ENCODE measurements at regions not wholly inside any gene's neighbourhood (a gene's known extent, or its start where the extent isn't known, plus 50 kb on each side); places are given as distances from the start of the nearest gene placed in this dataset.
"Not testable (repeated sequence)": the region's sequence is repeated elsewhere in the genome, so short reads cannot be mapped to it uniquely, and the experiment has no call there.

DNA sequence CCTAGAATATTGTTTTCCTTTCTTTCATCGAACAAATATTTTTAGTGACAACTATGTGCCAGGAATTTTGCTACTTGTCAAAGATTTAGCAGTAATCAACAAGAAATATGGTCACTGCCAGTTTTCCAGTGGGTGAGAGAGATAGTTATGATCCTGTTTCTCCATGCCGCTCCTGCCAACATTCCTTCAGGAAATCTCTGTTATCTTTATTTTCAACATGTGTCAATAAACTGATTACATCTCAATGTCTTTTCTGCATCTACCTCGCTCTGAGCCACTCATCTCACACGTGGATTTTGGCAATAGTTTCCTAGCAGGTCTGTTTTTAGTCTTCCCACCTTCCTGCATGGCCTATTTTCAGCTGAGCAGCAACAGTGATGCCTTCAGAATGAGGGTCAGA is 650.0 kb upstream of the STXBP6 start:
- DNase-seq (ENCODE audit: low read depth) = no peak

GRCh38 chr14:25698111-25698510 is 648.2 kb upstream of the STXBP6 start:
- no peak for DNase-seq (ENCODE audit: low read depth)

- DNase-seq (ENCODE audit: low read depth) = no peak
These were observed 646.2 kb upstream of the STXBP6 start for GRCh38 chr14:25696176-25696575.

DNA sequence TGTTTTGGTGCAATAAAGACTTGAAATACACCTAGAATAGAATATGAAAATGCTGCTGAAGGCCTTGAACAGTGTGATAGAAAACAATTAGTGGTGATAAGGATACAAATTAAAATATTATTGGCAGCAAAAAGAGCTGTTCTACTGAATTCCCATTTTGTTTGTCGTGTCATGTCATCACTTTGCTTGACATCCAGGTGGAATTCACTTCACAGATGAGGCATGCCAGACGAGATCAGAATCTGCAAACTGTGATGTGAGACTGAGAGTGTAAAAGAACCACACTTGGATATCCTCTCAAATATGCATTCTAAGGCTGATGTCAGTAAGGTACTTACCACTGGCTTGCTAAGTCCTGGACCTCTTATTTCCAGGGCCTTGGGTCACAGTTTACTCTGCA is 635.1 kb upstream of the STXBP6 start:
- DNase-seq (ENCODE audit: low read depth) = no peak

GRCh38 chr14:25680934-25681333 is 631.0 kb upstream of the STXBP6 start:
- no peak for DNase-seq (ENCODE audit: low read depth)

GRCh38 chr14:25680511-25680910 is 630.6 kb upstream of the STXBP6 start:
- not testable (repeated sequence) for DNase-seq (ENCODE audit: low read depth)

DNA sequence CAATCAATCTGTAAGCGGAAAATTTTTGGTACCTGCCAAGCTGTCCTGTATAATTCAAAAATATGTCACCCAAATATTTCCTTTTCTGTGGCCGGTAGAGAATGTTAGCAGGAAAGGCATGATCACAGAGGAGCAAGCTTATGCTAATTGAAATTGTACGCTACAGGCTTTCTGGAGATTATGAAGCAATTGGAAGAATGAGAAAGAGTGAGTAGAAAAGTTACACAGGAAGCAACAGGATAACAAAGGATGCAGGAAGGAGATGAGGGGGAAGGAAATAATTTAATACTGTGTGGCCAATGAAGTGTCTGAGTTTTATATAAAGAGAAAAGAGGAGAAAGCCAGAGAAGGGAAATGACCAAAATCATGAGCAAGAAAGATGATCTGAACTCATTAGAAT is 627.2 kb upstream of the STXBP6 start:
- no peak for DNase-seq (ENCODE audit: low read depth)

DNA sequence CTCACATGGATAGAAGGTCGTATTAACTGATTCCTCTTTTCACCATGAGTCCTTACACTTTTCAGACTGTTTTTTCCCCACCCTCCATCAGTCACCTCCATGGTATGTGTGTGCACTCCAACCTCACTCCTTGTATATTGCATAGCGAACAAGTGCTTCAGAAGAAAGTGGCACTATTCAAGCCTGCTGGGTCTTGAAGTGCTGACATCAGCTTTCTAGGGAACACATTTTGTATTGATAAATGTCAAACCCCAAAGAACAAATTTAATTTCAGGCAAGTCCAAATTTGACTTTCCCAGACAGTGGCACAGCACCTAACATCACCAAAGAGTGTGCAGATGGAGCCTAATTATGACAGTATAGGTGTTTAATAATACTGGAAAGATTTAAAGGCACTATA is 617.4 kb upstream of the STXBP6 start:
- no peak for DNase-seq (ENCODE audit: low read depth)

DNA sequence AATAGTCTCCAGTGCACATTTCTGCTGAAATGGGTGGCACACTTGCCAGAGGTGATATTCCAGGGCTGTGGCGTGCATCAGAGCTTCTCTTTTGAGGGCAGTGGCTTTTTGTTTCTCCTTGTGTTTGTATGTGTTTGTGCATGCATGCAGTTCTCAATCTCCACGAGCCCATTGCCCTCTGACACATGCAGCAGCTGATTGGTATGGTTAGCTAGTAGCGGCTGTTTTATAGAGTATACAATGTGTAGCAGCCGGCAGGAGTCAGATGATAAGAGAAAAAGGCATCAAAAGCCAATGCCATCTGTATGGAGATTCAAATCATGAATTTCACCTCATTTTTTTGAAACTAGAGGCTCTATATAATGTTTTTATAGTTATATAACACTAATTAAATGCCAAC is 616.9 kb upstream of the STXBP6 start:
- no peak for DNase-seq (ENCODE audit: low read depth)

DNA sequence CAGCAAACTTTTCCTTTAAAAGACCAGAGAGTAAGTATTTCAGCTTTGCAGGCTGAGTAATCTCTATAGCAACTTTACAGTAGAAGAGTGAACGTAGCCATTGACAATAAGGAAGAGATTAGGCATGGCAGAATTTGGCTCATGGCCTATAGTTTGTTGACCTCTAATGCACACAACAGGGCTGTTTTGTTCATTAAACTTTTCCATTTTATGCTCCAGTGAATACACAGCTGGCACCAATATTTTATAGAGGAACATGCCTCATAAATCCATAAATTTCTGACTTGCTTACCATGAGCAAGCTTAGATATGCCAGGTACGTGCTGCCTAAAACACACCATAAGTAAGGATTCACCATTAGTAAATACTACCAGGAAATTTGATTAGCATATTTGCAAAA is 609.0 kb upstream of the STXBP6 start:
- DNase-seq (ENCODE audit: low read depth) = no peak

DNA sequence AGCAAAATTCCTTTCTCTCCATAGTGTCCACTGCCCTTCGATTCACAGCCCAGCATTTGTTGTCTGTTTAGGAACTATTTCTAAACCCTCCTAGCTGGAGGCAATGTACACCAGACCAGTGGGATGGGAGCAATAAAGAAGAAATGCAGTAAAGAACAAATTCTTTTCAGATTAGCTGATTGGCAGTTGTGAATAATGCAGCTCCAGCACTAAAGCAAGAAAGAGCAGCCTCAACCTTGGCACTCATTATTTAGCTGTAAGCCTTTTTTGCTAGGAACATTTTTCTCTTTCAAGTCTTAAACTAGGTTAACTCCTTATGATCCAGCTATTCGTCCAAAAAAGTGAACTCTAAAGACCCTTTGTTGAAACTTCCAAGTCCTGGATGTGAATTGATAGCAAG is 580.5 kb upstream of the STXBP6 start:
- no peak for DNase-seq (ENCODE audit: low read depth)

DNA sequence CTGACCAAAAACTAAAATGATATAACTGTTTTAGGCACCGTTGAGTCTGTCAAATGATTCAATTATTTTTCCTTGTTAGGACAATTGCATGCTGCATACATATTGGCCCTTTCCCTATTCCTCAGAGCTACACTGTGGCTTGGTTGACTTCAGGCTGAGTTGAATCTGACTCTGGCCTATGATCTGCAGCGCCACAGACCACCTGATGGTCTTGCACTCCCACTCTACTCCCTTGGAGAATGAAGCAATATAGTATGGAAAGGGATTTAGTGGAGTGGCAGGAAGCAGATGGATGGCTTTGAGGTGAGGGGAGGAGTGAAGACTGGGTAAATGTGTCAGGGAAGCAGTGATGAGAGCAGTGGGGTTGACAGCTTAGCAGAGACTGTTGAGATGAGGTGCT is 579.0 kb upstream of the STXBP6 start:
- no peak for DNase-seq (ENCODE audit: low read depth)

DNA sequence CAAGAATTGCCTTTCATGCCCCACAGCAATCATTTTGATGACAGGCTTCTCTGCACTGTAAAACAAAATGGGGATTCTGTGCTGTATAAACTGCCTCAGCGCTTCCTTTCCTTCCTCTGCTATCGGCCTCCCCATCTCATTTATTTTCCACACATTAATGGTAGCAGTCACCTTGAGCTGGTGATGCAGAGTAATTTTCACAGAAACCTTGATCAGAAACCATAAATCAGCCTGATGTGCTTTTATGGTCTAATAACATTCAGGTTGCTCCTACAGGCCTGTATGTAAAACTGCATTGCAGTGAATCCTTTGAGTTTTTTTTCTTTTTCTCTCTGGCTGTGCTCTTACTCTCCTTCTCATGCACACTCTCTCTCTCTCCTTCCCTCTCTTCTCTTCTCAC is 578.4 kb upstream of the STXBP6 start:
- DNase-seq (ENCODE audit: low read depth) = no peak

DNA sequence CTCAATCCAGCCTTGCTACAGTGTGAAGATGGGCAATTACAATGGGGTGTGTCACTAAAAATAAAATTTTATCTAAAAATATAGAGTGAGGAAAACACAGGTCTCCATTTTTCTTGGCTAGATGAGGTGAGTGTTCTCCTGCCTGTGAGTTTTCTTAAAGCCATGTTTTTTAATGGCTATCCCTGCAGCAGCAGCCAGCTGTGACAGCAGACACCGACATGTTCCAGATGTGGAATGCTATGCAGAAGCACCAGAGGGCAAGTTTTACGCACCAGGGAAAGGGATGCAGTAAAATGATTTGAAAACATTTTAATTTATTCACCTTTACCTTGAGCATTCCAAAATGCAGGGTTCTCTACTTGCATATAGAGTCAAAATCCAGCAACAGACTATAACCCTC is 577.0 kb upstream of the STXBP6 start:
- no peak for DNase-seq (ENCODE audit: low read depth)

- no peak for DNase-seq (ENCODE audit: low read depth)
These were observed 572.8 kb upstream of the STXBP6 start for GRCh38 chr14:25622763-25623162.

GRCh38 chr14:25620515-25620914 is 570.6 kb upstream of the STXBP6 start:
- no peak for DNase-seq (ENCODE audit: low read depth)

- no peak for DNase-seq (ENCODE audit: low read depth)
These were observed 565.2 kb upstream of the STXBP6 start for GRCh38 chr14:25615174-25615573.

DNA sequence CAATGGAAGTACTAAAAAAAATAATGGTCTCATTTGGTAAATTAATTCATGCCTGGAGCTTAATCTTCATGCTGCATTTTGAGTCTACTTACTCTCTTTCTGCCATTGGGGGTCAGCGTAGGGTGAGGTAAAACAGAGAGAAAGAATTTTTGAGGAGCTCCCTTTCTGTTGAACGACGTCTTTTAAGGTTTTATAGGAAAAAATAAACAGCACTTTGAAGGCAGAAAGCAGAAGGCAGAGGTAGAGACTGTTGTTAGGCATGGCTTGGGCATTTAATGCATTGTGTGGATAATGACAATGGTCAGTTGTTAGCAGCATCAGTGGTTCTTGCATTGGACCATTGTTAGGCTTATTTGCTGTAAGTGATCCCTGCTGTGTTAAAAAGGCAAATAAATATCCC is 557.2 kb upstream of the STXBP6 start:
- peak; percentile 9 for DNase-seq (ENCODE audit: low read depth)

DNA sequence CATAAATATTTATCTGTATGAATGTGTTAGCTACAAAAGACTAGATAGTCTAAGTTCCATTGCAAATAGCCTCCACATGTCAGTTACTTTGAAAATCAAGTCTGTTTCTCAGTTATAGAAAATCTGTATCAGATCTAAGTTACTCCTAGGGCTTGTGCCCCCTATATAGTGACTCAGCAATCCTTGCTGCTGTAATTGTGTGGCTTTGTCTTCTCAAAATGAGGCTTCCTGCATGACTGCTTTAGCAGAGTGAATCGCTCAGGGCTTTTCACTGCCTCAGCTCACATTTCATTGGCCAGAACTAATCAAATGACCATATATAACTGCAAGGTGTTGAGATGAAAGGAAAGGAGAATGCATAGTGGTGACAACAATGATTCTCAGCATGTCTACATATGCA is 552.2 kb upstream of the STXBP6 start:
- DNase-seq (ENCODE audit: low read depth) = no peak

DNA sequence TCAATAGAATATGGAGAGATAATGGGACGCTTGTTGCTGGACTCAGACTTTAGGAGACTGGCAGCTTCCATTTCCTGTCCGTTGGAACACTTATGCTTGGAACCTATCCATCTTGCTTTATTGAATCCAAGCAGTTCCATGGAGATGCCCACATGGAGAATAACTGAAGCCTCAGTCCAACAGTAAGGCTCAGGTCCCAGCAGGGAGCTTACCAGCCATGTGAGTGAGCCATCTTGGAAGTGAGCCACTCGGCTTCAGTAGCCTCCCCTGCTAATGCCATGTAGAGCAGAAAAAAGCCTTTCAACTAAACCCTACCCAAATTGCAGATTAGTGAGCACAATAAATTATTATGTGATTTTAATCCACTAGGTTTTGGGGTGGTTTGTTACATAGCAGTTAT is 538.8 kb upstream of the STXBP6 start:
- DNase-seq (ENCODE audit: low read depth) = no peak

GRCh38 chr14:25574628-25575325 is 524.8 kb upstream of the STXBP6 start:
- DNase-seq (ENCODE audit: low read depth) = no peak

GRCh38 chr14:25570483-25570882 is 520.5 kb upstream of the STXBP6 start:
- DNase-seq (ENCODE audit: low read depth) = no peak

- DNase-seq (ENCODE audit: low read depth) = no peak
These were observed 507.5 kb upstream of the STXBP6 start for GRCh38 chr14:25557466-25557865.

DNA sequence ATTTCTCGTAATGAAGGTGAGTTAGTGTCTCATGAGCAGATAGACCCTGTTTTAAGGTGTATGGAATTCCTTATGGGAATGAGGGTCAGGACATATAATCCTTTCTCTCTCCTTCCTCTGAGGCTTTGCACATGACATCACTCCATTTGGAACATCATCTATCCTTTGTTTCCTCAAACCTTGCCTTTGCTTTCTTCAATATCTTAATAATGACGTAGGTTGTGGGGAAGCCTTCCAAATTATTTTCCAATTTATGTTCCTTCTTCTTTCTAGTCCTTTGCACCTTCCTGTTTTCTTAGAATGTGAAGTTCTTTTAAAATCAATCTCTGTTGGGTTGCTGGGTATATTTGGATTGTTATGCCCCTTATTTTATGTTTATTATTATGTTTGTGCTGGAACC is 502.9 kb upstream of the STXBP6 start:
- DNase-seq (ENCODE audit: low read depth) = no peak

Measured in forelimb muscle (tissue), 1 donor.